Islet of Langerhans (tissue), 1 donor: ENCODE measurements at regions not wholly inside any gene's neighbourhood (a gene's known extent, or its start where the extent isn't known, plus 50 kb on each side); places are given as distances from the start of the nearest gene placed in this dataset.
A peak's percentile ranks its signal among the peaks of the same experiment; 100 is the strongest.
"Not testable (repeated sequence)": the region's sequence is repeated elsewhere in the genome, so short reads cannot be mapped to it uniquely, and the experiment has no call there.

Experiments used
- FAIRE-seq: peaks from one replicate; lab custom pipeline; 2011; peaks lifted over from hg19 to GRCh38; lab: Jason Lieb, UNC

DNA sequence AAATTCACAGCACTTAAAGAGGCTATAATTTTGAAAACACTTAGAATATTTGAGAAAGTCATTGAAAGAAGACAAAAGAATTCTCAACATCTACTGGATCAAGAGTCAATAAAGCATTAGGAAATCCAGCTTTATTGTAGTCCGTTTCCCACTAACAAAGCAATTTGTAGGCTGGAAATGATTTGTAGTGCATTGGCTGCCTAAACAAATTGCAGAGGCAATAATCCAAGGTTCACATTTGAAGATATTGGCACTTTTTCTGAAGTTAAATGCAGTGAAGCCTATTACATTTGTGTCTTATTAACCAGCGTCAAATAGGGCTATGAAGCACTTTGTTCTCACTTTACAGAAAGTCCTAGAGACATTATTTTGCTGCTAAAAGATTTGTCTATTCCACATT, 848.1 kb upstream of the SLITRK1 start:
- FAIRE-seq, result no peak

DNA sequence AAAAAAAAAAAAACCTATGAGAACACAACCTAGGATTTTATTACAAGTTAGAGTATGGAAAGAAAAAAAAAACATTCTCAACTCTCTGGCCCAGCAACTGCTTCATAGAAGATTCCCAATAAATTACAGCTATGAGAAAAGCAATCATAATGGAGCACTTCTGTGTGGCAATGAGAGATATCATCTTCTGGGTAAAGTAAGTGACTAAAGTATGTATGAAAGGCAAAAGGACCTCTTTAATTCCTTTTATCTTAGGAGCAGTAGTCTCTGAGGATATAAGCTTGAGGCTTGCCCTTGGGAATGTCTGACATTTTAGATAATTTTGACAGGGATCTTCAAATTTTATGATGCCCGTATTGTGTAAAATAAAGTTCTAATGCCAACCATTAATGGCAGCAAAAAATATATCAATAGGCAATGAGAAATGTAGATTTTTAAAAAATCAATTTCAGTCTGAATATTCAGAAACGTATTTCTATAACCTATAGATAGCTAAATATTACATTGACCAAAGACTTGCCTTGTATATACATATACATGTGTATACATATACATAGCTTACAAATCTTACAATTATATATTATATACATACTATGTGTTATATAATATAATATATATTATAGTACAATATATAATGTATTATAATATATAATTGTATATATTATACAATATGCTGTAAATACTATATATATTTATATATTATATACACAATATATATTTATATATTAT, 823.9 kb upstream of the SLITRK1 start:
- no peak for FAIRE-seq

DNA sequence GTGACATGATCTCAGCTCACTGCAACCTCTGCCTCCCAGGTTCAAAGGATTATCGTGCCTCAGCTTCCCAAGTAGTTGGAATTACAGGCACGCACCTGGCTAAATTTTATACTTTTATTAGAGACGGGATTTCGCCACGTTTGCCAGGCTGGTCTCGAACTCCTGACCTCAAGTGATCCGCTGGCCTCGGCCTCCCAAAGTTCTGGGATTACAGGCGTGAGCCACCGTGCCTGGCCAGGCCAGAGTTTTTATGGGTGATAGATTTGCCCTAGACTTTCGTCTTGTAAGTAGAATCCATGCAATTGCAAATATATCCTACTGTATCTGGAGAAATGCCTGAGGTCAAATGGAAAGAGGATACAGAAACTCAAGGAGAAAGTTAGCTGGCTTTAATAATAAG, 819.9 kb upstream of the SLITRK1 start:
- FAIRE-seq, result no peak

DNA sequence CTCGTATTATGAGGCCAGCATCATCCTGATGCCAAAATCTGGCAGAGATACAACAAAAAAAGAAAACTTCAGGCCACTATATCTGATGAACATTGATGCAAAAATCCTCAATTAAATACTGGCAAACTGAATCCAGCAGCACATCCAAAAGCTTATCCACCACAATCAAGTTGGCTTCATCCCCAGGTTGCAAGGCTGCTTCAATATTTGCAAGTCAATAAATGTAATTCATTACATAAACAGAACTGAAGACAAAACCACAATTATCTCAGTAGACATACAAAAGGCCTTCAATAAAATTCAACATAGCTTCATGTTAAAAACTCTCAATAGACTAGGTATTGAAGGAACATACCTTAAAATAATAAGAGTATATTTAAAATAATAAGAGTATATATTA, 815.3 kb upstream of the SLITRK1 start:
- not testable (repeated sequence) for FAIRE-seq

DNA sequence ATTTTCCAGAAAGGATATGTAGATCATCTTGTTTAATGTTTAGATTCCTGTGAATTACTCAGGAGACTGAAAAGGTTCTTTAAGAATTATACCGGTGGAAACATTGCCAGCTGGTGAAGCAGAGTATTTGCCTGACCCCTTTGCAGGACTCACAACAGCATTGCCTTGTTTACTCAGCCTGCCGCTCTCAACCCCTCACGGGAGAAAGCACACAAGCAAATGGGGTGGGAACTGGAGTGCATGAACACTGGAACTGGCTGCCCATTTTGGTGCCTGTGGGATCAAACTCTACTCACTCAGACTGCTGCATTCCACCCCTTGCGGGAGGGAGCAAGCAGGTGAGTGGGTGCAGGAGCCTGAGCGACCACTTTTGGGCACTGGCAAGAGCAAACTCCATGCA, 804.7 kb upstream of the SLITRK1 start:
- FAIRE-seq, result no peak

DNA sequence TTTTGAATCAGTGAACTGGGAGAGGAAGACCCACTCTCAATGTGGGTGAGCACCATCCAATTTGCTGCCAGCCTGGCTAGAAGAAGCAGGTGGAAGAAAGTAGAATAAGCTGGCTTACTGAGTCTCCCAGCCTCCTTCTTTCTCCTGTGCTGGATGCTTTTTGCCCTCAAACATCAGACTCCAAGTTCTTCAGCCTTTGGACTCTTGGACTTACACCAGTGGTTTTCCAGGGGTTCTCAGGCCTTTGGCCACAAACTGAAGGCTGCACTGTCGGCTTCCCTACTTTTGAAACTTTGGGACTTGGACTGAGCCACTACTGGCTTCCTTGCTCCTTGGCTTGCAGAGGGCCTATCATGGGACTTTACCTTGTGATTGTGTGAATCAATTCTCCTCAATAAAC, 804.2 kb upstream of the SLITRK1 start:
- no peak for FAIRE-seq

DNA sequence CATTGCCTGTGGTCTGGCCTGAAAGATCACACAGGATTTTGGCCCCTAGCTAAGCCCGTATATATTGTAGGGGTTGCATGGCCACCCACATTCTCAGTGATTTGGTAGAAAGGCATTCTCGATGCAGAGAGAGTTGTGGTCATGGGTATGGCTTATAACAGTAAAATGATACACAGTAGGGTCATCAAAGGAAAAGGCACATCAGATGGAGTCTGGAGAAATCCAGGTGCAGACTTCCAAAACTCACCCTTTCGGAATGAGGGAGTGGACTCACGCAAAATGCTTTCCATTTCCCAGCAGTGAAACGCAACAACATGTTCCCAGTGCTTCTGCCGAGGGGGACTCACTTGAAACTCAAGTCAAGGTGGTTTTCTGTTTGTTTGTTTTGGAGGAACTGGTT, 802.5 kb upstream of the SLITRK1 start:
- no peak for FAIRE-seq

DNA sequence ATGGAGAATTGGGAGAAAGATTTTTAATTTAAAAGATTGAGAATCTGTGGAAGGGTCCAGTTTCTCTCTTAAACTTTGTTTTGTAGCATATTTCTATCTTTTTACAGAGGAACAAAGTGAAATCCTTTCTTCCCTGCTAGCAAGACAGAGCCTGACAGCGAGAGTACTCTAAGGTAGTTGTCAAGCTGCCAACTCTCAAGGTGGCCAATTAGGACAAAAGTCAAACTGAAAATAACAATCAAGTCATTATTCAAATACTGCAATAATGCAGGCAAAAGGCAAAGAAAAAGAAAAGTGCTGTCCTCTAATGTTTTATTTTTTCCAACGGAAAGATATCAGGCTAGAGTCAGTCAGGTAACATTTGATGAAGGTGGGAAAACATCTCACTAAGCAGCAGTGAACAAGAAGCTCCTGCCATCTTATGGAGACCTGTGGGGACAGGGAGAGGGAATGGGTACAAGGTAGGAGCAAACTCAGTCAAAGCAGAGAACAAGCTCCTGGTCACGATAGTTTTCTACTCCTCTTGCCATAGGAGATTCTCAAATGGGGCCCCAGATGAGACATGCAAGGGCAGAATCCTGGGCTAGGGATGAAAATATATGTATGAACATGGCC, 801.9 kb upstream of the SLITRK1 start:
- FAIRE-seq, result peak; percentile 49

DNA sequence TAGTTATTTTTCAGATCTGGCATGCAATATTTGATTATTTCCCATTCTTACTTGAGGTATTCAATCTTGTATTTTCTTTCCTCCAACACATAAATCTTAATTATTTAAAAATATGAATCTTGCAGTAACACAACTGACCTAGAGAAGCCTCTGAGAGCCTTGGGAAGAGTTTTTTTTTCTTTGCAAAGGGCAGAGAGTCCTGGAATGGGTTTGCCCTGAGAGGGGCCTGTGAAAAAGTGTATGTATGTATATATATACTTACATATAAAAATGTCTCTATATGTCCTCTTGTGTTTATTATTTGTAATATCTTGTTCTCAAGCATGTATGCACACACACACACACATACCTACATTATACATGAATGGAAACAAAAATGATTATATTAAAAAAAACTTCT, 801.2 kb upstream of the SLITRK1 start:
- no peak for FAIRE-seq

DNA sequence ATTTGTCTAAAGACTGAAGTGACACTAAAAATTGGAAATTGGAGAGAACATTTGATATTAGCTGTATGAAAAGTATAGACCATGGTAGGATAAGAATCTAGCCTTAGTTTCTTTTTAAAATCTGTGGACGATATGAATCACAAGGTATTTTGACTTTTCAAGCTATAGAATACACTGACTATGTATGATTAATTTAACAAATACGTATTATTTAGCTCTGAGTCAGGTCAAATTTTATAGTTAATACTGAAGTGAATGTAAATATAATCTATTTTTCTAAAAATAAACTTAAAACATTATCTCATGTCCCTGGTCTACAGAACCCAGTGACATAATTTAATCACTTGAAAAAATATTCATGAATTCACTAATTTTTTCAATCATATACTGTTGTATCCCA, 795.6 kb upstream of the SLITRK1 start:
- FAIRE-seq, result no peak

DNA sequence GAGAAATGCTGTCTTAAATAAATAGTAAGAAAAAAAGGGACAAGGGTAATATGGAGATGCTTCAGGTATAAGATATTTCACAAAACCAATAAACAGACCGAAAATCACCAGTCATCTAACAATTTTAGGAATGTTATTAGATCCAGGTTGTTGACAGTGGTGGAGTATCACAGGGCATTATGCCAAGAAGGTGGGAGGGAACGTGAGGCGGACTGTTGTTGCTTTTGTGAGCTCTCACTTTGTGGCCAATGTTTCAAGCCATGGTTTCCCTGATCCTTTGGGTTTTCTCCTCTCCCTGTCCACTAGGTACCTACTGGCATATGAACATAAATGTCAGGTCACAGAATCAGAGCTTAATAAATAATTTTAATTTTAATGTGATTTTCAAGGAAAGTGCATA, 790.3 kb upstream of the SLITRK1 start:
- no peak for FAIRE-seq

DNA sequence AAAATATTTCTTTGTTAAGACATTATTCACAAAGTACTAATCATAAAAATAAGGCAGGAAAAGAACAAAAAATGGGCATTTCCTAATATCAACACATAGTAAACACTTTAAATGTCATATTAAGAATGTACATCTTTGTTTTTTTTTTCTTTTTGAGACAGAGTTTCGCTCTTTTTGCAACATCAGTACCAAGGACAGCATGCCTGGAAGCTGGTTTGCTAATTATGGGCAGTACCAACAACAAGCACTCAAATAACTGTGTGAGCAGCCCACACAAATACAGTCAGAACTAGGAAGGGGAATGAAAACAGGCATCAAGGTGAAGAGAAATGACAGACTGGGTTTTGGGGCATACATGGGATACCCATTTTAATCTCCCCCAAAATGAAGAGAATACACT, 788.0 kb upstream of the SLITRK1 start:
- FAIRE-seq, result no peak

DNA sequence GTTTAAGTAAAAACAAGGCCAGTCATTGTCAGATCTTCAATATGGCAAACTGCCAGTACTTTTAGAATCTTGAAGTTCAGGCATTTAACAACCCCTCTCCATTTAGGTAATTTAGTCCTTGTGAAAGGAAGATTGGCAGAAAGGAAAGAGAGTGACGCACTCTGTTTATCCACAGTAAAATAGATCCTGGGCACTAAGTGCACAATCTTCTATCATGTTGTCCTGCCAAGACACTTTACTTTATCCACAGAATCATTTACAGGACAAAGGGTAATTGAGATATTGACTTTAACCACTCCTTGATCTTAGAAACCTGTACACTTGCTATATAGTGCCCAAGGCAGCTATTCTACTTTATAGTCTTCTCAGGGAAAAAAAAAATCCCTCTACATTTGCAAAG, 786.4 kb upstream of the SLITRK1 start:
- FAIRE-seq, result no peak

DNA sequence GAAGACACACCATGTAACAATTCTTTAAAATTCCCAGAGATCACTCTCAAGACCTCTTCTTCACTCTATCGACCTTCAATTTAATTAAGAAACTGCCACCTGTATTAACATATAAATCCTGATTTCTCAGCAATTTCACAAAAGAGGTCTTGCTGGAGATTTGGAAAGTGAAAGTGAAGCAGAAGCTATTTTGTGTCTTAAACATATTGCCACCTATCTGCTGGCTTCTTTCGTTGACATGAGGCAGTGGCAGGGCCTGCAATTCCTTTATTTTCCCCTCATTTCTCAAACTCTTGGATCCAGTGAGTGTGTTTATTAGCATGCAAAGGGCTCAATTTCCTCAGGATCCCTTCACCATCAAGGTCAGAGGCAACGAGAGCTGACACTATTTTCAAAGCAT, 780.2 kb upstream of the SLITRK1 start:
- FAIRE-seq, result no peak

DNA sequence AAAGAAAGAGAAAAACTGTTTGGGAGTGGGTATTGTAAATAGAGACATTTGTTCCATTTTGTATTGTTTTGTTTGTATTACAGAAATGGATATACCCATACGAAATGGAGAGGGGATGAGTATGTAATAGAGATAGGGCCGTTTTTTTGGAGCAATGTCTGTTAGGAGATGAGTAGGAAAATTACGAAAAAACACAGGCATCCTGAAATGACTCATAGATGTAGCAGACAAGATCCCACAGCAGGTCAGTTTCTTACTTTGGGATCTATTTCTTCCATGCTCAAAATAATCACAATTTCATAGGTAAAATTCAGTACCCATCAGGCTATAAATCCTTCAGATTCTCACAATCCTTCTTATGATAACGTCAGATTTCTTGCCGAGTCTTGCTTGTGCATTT, 779.4 kb upstream of the SLITRK1 start:
- no peak for FAIRE-seq

DNA sequence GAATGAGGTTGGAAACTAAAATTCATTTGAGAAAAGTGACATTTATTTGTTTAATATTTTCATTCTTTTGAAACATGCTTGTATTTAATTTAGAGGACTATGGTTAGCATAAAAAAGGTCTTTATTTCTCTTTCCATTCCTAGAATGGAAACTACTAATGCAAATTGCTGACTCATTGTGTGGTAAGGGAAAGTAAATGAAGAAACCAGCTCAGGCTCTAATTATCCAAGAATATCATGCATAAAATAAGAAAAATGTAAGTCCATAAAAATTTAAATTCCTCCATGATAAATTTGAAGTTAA, 777.0 kb upstream of the SLITRK1 start:
- FAIRE-seq, result no peak

DNA sequence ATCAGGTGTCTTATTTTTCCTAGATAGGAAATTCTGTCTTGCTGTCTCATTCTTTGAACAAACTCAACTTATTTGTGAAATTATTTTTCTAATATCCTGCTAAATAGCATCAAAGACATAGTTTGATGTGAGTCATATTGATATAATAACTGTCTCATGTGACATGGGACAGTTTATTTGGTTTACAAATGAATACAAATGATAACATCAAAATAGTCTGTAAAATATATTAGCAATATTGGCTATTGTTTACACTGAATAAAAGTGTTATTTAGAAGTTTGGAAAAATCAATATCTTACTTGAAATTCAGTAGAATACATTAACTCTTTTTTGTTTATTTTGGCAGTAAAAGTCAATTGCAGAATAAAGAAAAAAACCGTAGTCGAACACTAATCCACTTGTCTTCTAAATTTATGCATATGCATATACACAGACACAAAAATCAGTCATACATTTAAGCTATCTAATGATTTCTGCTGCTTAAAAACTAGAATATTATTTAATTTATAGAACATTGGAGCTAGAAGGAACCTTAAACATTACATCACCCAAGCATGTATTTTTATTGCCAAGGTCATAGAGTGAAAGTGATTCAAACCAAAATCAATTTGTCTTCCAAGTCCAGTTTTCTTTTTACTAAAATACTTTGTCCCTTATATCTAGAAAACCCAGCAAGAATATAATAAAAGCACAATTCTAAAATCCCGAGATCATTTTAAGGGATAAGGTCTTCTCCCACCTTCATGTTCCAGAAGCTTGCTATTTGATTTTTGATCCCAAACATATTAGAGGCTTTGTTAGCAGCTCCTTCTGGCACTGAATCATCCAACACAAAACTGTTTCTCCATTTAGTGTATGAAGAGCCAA, 776.5 kb upstream of the SLITRK1 start:
- FAIRE-seq, result no peak

DNA sequence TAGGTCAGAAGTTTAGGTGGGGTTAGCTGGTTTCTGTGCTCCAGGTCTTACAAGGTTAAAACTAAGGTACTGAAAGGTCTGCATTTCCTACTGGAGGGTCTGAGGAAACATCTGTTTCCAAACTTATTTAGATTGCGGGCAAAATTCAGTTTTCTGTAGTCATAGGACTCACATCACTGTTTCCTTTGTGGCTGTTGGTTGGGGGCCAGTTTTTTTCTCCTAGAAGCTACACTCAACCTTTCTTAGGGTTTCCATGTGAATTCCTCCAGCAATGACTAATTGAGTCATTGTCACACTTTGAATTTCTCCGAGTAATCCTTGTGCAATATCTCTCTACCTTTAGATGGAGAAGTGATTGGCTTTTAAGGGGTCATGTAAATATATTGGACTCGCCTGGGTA, 773.4 kb upstream of the SLITRK1 start:
- no peak for FAIRE-seq

DNA sequence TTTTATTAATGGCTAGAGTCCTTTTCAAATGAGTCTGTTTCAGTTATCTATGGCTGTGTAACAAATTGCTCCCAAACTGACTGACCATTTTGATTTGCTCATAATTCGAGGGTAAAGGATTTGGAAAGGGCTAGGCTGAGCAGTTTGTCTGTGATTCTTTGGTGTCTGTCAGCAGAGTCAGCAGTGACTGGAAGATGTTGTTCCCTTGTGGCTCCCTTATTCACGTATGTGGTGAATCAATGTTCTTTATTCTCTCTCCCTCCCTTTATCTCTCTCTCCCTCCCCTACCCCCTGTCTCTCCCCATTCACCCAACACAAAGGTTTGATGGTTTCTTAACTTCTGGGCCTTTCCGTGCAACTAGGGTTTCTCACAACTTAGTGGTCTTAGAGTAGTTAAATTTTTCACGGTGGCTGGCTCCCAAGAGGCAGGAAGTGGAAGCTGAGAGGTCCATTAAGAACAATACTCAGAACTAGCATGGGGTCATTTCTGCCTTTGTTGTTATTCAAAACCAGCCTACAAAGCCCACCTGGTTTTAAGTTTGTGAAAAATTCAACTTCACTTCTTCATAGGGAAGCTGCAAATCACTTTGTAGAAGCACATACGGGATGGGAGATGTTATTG, 772.5 kb upstream of the SLITRK1 start:
- no peak for FAIRE-seq

DNA sequence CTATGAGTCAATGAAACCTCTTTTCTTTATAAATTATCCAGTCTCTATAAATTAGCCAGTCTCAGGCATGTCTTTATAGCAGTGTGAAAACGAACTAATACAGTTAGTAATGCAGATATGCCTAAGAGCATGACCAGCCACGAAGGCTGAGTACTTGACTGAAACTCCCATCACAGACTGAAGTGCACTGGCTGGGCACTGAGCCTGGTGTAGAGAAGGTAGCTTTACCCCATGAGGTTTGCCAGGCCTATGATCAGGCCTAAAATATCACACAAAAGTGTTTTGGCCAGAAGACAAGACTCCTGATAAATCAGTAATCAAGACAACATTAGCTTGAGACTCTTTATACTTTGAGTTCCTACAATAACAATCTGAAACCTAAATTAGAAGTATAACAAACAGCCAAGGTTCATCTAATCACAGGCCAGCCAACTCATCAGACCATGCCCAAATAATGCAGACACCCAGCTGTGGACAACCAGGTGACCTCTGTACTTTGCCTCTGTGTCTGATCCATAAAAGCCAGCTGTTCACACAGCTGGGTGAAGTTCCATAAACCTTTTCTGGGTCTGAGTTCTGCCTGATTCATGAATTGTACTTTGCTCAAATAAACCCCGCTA, 771.8 kb upstream of the SLITRK1 start:
- FAIRE-seq, result no peak

DNA sequence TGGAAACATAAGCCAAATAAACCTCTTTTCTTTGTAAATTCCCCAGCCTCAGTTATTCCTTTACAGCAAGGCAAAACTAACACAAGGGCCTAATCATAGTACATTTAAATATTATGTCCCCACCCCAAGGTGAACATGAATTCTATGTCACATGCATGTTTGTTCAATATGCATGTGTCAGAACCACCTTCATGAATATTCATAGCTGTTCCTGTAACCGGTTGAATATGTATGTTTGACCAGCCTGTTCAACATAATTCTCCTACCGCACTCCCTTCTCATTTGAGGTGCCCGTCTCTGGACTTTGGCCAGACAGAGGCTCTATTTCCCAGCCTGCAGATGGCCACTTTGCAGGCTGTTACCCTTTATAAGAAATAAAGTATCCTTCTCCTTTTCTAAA, 769.4 kb upstream of the SLITRK1 start:
- no peak for FAIRE-seq

DNA sequence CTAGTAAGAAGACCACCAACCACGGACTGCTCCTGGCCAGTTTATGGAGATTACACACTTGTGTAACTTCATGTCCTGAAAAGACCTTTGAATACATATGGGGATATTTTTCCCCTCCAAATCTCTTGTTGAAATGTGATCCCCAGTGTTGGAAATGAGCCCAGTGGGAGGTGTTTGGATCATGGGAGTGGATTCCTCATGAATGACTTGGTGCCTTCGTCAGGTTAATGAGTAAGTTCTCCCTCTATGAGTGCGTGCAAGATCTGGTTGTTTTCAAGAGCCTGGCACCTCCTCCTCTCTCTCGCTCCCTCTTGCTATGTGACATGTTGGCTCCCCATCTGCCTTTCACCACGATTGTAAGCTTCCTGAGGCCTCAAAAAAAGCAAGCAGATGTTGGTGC, 769.0 kb upstream of the SLITRK1 start:
- FAIRE-seq, result no peak

DNA sequence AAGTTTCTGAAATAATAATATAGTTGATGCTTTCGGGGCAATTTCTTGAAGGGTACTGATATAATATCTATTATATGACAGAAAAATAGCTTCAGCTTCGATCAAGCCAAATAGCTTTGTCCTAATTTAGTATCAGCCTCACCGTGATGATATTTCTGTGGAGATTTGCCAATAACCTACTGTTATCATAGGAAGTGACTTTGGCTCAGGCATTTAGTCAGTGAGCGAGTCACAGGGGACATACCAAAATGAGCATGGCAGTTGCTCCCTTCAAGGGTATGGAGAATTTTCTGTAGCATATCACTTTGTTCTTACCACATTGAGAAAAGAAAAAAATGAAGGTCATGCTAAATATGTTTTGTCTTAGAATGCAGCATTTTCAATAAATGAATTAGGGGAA, 767.6 kb upstream of the SLITRK1 start:
- no peak for FAIRE-seq
